ENCODE measurements at regions not wholly inside any gene's neighbourhood (a gene's known extent, or its start where the extent isn't known, plus 50 kb on each side); places are given as distances from the start of the nearest gene placed in this dataset.

DNA sequence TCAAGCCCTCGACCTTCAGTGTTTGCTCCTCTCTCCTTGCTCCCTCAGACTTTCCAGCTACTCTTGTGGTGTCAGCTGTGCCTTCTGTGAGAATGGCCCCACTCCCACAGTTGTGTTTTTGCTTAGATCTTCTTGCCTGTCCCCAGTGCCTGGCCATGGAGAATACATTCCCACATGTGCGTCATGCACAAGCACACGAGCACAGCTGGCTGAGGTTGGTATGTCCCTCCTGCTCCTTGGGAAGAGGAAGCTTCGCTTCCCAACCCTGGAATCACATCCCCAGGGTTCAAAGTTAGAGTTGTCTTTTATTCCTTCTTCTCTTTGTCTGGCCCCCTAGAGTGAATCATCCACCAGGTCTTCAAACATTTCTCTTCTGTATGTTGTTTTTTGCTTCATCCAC lies 518.6 kb downstream of the CCDC171 start:
- Histone ChIP-seq H3K9ac (ENCODE audit: extremely low read depth, low read length, poor library complexity, severe bottlenecking) (no peak overlapping the region), H3K27me3 (ENCODE audit: control insufficient read depth, insufficient read depth, low read length, poor library complexity, severe bottlenecking) (no peaks in the 10 kb centered on the region), H3K4me1 (ENCODE audit: control insufficient read depth, insufficient read depth, low read length) (no peaks in the 10 kb centered on the region), H3K9me3 (ENCODE audit: control insufficient read depth, low read length) (no peaks in the 10 kb centered on the region), H3K4me3 (ENCODE audit: low read length) (no peak overlapping the region), H3K36me3 (ENCODE audit: control insufficient read depth, insufficient read depth, low read length) (no peaks in the 10 kb centered on the region), H3K27ac (ENCODE audit: low read depth, low read length) (no peak overlapping the region)
- Mint-ChIP-seq H3K9me3 (peaks cover 5% of the 10 kb centered on the region), H3K4me1 (peaks cover 3% of the 10 kb centered on the region), H3K27me3 (ENCODE audit: insufficient read depth) (peaks cover 5% of the 10 kb centered on the region), H3K4me3 (no peak overlapping the region), H3K36me3 (ENCODE audit: low read depth) (no peaks in the 10 kb centered on the region), H3K27ac (no peak overlapping the region)
- TF ChIP-seq, protein P1, sequence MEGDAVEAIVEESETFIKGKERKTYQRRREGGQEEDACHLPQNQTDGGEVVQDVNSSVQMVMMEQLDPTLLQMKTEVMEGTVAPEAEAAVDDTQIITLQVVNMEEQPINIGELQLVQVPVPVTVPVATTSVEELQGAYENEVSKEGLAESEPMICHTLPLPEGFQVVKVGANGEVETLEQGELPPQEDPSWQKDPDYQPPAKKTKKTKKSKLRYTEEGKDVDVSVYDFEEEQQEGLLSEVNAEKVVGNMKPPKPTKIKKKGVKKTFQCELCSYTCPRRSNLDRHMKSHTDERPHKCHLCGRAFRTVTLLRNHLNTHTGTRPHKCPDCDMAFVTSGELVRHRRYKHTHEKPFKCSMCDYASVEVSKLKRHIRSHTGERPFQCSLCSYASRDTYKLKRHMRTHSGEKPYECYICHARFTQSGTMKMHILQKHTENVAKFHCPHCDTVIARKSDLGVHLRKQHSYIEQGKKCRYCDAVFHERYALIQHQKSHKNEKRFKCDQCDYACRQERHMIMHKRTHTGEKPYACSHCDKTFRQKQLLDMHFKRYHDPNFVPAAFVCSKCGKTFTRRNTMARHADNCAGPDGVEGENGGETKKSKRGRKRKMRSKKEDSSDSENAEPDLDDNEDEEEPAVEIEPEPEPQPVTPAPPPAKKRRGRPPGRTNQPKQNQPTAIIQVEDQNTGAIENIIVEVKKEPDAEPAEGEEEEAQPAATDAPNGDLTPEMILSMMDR (conservative IDR thresholded peaks at IDR 0.05) = no peak
- WGBS, 2 experiments (ENCODE audit: insufficient coverage in 1 of 2, insufficient read length in 1 of 2) = 89 to 95% methylated on average over 4 of the region's 4 CpGs
- no peak for DNase-seq

DNA sequence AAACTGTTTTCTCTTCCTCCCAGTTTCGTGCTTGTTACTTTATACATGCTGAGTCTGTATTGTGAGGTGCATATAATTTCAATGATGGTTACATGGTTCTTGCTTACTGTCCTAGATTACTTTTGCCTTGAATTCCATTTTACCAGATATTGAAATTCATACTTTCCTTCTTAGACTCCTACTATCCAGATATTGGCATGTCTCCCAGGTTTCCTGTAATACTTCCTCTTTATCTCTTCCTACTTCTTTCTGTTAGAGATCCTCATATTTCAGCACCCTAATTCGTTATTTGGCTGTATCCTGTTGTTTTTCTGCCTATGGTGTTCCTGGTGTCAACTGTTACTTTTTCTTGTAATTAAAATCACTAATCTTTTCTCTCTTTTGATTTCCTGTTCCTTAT lies 522.1 kb downstream of the CCDC171 start:
- Histone ChIP-seq H3K4me3 (ENCODE audit: low read length) (no peak overlapping the region), H3K27me3 (ENCODE audit: control insufficient read depth, insufficient read depth, low read length, poor library complexity, severe bottlenecking) (no peaks in the 10 kb centered on the region), H3K9me3 (ENCODE audit: control insufficient read depth, low read length) (no peaks in the 10 kb centered on the region), H3K36me3 (ENCODE audit: control insufficient read depth, insufficient read depth, low read length) (no peaks in the 10 kb centered on the region), H3K9ac (ENCODE audit: extremely low read depth, low read length, poor library complexity, severe bottlenecking) (no peak overlapping the region), H3K27ac (ENCODE audit: low read depth, low read length) (no peak overlapping the region), H3K4me1 (ENCODE audit: control insufficient read depth, insufficient read depth, low read length) (no peaks in the 10 kb centered on the region)
- TF ChIP-seq, protein P1 (conservative IDR thresholded peaks at IDR 0.05) = no peak
- no peak for DNase-seq
- peaks cover 5% of the 10 kb centered on the region for H3K27me3 Mint-ChIP-seq (ENCODE audit: insufficient read depth)
- H3K36me3 Mint-ChIP-seq (ENCODE audit: low read depth) = no peaks in the 10 kb centered on the region
- H3K27ac Mint-ChIP-seq = no peak overlapping the region
- no peaks in the 10 kb centered on the region for H3K9me3 Mint-ChIP-seq
- WGBS, 2 experiments (ENCODE audit: insufficient coverage in 1 of 2, insufficient read length in 1 of 2) = 98% methylated on average over 2 of the region's 2 CpGs; no CpG with 5 or more reads in 1 of the 2 experiments
- no peak overlapping the region for H3K4me3 Mint-ChIP-seq
- peaks cover 8% of the 10 kb centered on the region for H3K4me1 Mint-ChIP-seq

DNA sequence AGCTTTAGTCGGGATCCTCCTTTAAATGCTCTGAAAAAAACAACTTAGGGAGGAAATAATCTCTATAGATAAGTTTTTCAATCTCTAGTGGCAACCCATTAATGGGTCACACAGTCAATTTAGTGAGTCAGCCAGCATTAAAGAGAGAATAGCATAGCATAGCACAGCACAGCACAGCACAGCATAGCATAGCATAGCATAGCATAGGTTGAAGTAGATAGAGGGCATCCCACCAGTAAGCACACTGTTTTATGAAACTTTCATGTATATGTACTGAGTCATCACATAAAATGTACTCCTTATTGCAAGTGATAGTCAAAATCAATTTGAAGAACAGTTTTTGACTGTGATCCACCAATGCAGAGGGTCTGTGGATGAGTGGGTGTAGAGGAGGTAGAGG lies 522.9 kb downstream of the CCDC171 start:
- Mint-ChIP-seq H3K4me1 (peaks cover 8% of the 10 kb centered on the region), H3K27ac (no peak overlapping the region), H3K27me3 (ENCODE audit: insufficient read depth) (peaks cover 5% of the 10 kb centered on the region), H3K36me3 (ENCODE audit: low read depth) (no peaks in the 10 kb centered on the region), H3K9me3 (no peaks in the 10 kb centered on the region), H3K4me3 (no peak overlapping the region)
- H3K9ac ChIP-seq (ENCODE audit: extremely low read depth, low read length, poor library complexity, severe bottlenecking) = no peak overlapping the region
- DNase-seq = no peak
- no peaks in the 10 kb centered on the region for H3K27me3 ChIP-seq (ENCODE audit: control insufficient read depth, insufficient read depth, low read length, poor library complexity, severe bottlenecking)
- no peak overlapping the region for H3K27ac ChIP-seq (ENCODE audit: low read depth, low read length)
- no peaks in the 10 kb centered on the region for H3K9me3 ChIP-seq (ENCODE audit: control insufficient read depth, low read length)
- no peak overlapping the region for H3K4me3 ChIP-seq (ENCODE audit: low read length)
- TF ChIP-seq, protein P1 (conservative IDR thresholded peaks at IDR 0.05) = no peak
- 82% methylated on average over 1 of the region's 1 CpG; no CpG with 5 or more reads in 1 of the 2 experiments for WGBS, 2 experiments (ENCODE audit: insufficient coverage in 1 of 2, insufficient read length in 1 of 2)
- H3K36me3 ChIP-seq (ENCODE audit: control insufficient read depth, insufficient read depth, low read length) = no peaks in the 10 kb centered on the region
- no peaks in the 10 kb centered on the region for H3K4me1 ChIP-seq (ENCODE audit: control insufficient read depth, insufficient read depth, low read length)
